IPS-18c (cell line): ENCODE measurements at regions not wholly inside any gene's neighbourhood (a gene's known extent, or its start where the extent isn't known, plus 50 kb on each side); places are given as distances from the start of the nearest gene placed in this dataset.

Source experiments
- H3K4me3 ChIP-seq: 2 replicates; pipeline ENCODE4 v1.7.0; 2013; ENCODE audit warnings: low read depth, mild to moderate bottlenecking, low read length, moderate library complexity; ENCODE audit not compliant: insufficient read depth
- H3K9me3 ChIP-seq: one replicate; pipeline ENCODE4 v1.6.1; 2013; ENCODE audit warnings: mild to moderate bottlenecking, low read length, moderate library complexity; ENCODE audit not compliant: control insufficient read depth, insufficient read depth

DNA sequence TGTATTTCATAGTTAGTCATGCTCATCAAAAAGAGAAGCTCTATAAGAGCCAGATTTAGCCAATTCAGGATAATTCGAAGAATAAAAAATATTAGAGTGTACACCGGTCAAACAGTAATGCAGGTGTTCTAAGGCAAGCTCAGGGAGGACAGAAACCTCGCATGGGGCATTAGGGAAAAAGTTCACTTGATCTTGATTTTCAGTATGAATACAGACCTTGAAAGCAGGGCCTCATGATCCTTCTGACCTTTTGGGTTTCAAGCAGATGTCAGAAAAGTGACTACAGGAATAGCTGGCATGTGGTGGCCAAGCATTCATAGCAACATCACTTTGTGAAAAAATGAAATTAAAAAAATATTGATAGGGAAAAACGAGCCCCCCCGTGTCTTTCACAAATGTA lies 394.9 kb downstream of the KIF4B start:
- Histone ChIP-seq H3K9me3 (peaks cover 2% of the 10 kb centered on the region), H3K4me3 (no peak overlapping the region)

DNA sequence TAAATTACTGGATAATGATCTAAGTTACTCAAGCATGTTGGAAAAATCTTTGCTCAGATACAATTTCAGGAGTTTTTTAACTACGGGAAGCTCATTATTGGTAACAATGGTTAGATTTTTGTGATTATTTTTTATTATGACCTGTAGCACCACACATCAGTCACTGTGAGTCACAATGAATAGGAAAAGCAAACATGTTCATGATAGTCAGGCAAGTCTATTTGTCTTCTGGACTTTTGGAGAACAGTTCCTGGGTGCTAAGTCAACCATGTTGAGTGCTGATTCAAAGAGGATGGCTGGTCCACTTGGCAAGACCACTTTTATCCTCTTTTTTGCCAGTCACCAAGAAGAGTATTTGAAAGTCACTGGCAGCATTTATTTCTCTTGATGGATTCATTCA lies 403.2 kb downstream of the KIF4B start:
- Histone ChIP-seq H3K4me3 (no peak overlapping the region), H3K9me3 (peaks cover 2% of the 10 kb centered on the region)

DNA sequence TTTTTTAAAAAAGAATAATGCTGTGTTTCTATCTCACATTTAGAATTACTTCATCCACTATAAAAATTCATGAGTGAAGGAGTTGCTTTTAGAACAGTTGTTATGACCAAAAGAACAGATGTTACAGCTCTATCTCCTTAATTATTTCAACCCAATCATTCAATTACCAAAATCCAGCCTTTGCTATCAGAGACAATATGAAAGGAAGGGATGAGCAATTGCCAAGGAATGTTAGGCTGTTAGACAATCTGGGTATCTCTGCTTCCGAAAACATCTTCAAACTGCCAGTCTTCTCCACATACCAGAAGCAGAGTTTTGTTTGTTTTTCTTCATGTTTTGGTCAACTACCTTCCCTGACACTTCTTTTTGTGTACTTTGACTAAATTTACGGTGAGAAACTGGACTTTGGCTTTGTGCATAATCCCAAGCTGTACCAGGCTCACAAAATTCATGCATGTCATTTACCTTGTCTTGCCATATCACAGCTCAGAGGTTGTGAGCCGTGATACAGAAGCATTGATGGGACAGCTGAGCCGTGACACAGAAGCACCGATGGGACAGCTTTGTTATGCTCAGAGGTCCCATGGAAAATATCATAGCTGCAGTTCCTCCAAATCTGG lies 405.5 kb downstream of the KIF4B start:
- no peaks in the 10 kb centered on the region for H3K9me3 ChIP-seq
- no peak overlapping the region for H3K4me3 ChIP-seq

DNA sequence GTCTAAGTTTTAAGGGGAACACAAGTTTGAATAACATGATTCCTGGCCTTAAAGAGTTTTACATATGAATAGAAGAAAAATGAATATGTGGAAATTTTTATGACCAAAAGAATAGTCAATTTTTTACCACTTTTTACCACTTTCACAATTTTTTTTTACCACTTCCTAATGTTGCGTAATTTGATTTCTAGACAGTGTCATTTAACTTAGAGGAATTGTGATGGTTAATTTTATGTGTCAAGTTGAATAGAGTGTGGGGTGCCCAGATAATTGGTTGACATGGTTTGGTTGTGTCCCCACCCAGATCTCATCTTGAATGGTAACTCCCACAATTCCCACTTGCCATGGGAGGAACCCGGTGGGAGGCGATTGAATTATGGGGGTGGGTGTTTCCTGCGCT lies 416.6 kb downstream of the KIF4B start:
- no peaks in the 10 kb centered on the region for H3K9me3 ChIP-seq
- H3K4me3 ChIP-seq: no peak overlapping the region

DNA sequence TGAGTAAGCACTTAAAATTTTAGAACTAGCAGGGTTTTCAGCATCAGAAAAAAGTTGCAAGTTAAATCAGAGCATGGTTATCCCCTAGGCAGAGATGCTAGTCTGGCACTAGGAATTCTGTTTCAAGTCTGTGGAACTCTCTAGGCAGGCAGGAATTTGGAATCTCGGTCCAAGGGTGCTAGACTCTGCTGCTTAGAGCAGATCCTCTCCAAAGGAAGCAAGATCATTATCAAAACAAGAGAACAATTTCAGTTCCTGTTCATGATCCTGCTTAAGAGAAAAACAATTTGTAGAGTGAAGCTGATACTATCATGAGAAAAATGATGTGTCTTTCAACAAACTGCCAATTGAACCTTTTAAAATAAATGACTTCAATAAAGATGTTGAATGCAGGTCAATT lies 420.7 kb downstream of the KIF4B start:
- Histone ChIP-seq H3K4me3 (no peak overlapping the region), H3K9me3 (no peaks in the 10 kb centered on the region)

DNA sequence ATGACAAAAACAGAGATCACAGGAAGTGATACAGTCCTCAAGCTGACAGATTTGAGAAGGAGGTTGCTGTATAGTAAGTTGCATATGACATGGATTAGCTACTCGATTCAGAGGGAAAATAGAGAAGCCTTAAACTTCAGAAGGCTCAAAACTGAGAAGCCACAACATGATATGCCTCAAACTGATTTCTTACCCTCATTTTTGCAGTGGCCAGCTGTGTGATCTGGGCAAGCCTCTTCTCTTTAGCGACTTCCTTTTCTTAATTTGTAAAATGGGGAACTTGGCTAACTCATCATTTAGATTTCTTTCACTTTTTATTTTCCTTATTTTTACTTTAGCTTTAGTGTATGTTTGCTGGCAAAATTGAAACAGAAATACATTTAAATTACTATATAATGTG lies 421.1 kb downstream of the KIF4B start:
- Histone ChIP-seq H3K4me3 (no peak overlapping the region), H3K9me3 (no peaks in the 10 kb centered on the region)

DNA sequence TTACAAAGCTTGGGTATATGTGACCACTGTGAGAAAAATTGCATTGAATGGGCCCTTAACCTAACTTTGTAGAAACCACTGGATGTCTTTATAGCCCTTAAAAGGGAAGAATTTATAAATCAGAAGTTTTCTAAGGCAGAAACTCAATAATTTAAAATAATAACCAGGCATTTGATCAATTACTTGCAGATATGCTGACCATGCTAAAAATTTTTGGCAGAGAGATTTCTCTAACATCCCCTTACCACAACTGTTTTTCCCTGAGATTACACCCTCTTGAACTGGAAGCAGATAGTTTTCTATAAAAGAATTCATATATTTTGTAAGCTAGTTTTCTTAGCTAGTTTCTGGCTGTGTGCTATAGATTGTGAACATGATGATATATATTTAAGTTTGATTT lies 428.3 kb downstream of the KIF4B start:
- Histone ChIP-seq H3K9me3 (no peaks in the 10 kb centered on the region), H3K4me3 (no peak overlapping the region)

DNA sequence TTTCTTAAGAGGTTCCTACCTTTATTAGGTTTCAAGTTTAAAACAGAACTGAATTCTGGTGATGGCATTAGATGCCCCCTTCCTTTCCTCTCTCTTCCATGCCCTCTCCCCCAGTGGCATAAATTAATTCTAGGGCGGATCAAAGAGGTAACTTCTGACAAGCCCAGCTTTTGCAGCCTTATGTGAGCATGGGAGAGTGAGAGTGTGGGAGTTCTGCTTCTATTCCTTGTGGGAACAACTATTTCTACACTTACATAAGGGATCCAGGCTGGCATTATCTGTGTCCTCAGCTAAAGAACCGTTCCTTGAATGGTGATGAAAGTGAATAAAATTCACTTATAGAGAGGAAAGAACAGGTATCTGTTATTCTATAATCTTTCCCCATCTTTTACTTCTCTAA lies 437.6 kb downstream of the KIF4B start:
- Histone ChIP-seq H3K9me3 (peaks cover 2% of the 10 kb centered on the region), H3K4me3 (no peak overlapping the region)

DNA sequence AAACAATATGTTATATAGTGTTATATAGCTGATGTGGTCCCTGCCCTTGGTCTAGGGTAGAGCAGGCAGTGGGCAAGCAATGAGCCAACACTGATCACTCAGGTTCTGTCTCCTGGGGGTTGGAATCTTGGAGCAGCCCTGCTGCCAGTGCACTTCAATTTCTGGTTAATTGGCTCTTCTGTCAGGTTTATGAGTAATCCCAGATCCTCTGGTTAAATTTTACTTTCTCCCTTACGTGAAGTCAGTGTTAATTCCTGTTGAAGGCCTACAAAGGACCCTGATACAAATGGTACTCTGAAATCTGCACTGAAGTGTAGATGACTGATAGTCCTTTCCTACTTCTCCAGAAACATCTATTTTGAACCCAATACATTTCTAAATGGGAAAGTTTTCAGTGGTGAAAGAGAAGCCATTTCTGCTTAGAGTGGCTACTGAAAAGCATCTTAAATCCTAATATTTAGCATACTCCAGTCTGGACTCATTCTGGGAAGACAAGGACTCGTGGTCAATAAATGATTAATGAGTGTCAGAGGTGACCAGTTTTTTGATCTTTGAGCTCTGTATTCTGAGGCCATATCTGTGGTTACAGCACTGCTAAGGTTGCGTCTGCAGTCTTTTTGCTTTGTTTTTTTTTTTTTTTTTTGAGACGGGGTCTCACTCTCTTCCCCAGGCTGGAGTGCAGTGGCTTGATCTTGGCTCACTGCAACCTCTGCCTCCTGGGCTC lies 442.4 kb downstream of the KIF4B start:
- Histone ChIP-seq H3K4me3 (no peak overlapping the region), H3K9me3 (no peaks in the 10 kb centered on the region)

DNA sequence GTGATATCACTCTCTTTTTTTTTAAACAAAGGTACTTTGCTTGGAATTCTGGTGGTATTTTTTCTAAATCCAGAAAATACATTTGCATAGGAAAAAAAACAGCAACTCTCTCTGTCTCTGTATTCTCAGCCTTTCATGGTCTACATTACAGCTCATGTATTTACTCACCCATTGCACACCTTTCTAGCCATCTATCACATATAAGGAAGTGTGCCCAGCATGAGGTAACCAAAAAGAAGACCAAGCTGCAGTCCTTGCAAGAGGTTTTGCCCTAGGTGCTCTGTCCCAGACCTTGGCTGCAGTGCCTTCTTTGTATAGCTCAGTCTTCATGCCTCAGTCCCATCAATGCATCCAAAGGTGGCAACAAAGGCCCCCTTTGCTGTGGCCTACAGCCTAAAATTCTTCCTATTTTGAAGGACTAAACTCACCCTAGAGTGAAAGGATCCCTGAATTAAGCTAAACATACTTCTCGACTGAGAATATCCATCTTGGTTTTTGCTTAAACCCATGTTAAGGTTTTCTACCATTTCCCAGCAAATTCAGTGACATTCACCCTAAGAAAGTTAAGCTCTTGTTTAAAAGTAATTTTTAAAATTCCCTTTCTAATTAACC lies 446.4 kb downstream of the KIF4B start:
- no peaks in the 10 kb centered on the region for H3K9me3 ChIP-seq
- no peak overlapping the region for H3K4me3 ChIP-seq

DNA sequence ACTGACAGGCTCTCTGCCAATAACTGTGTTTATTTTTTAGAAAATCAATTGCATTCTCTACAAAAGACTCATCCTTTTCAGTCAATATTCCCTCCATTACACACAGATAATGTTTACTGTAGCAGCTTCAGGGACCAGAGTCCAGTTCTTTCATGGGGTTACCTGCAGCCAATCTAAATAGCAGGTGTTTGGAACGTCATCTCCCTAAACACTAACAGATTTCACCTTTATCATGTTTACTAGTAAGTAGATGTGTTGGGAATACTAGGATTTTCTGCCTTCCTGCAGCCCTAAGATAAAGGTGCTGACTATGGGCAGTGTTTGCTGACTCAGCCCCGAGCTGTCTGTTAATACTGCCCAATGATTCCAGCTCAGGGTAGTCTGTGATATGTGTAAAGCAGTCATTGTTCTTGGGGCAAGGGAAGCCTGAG lies 447.0 kb downstream of the KIF4B start:
- H3K9me3 ChIP-seq: no peaks in the 10 kb centered on the region
- no peak overlapping the region for H3K4me3 ChIP-seq

DNA sequence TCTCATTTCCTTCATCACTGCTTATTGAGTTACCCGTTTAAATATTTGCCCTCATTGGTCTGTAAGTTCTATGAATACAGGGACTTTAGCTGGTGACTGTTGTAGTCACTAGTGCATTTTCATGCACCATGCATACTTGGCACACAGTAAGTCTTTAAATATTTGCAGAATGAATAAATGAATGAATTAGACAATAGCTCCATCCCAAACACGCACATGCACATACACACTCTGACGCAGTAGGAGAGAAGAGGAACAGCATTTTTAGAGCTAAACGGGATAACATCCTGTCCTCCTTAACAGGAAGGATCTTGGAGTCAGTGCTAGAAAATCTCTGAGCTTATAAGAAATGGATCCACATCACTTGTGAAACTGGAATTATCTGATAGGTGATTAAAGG lies 447.7 kb downstream of the KIF4B start:
- no peak overlapping the region for H3K4me3 ChIP-seq
- H3K9me3 ChIP-seq: no peaks in the 10 kb centered on the region

DNA sequence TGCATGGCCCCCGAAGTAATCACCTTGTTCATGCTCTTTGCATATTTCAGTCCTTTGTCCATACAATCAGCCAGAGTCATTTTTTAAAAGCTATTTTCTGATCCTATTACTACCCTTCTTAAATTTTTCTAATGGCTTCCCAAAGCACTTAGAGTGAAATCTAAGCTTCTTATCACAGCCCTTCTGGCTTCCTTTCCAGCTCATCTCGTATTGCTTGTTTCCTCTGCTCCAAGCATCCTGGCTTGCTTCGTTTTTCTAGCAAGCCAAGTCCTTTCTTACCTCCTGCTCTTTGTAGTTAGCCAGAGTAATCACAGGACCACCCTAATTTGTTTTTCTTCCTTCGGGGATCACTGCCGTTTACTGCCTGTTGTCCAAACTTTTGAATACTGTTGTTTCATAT lies 453.3 kb downstream of the KIF4B start:
- H3K9me3 ChIP-seq: no peaks in the 10 kb centered on the region
- no peak overlapping the region for H3K4me3 ChIP-seq

DNA sequence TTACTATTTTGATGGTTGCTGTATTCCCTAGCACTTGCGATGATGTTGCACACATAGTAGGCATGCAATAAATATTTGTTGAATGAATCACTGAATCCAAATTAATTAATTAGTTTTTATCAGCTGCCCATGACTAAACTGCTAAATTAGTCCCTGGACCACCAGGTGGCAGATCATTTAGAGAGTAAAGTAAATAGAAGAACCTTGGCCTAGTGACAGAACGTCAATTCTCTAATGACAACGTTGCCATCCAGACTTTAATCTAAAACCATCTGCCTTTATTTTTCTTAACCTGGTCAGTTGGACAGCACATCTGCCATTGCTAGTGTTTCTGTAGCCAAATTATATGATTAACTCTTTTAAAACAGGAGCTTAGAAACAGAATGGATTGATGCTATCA lies 457.5 kb downstream of the KIF4B start:
- no peaks in the 10 kb centered on the region for H3K9me3 ChIP-seq
- no peak overlapping the region for H3K4me3 ChIP-seq

DNA sequence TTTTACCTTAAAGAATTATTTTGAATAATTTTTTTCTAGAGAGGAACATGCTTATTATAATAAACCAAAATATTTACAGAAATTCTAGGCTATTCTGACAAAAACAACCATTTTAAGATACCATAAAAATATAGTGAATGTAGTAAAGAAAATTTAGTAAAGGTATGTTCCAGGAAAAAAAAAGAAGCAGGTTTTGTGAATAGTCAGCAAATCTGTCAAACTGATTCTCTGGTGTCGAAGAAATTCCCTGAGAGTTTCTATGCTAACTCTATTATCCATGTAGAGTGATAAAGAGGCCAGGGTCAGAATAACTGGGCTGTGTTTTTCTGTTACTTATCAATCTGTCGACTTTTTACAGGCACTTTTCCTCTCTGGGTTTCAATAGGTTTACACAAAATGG lies 459.2 kb downstream of the KIF4B start:
- no peaks in the 10 kb centered on the region for H3K9me3 ChIP-seq
- H3K4me3 ChIP-seq: no peak overlapping the region

DNA sequence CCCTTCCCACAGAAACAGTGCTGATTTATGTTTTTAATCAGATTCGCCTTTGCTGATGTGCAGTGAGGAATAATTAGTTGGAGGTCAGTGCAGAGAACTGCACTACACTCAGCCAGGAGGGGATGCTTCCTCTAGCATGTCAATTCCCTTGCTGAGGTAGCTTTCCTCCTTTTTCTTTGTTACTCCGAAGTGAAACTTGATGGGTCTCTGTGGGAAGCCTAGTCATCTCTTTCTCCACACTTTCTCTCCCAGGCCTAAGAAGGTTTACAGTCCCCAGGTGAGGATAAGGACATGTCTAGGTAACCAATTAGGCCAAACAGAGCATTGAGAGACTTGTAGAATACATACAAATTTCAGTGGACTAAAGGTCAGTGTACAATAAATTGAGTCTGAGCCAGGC lies 461.8 kb downstream of the KIF4B start:
- Histone ChIP-seq H3K9me3 (no peaks in the 10 kb centered on the region), H3K4me3 (no peak overlapping the region)

DNA sequence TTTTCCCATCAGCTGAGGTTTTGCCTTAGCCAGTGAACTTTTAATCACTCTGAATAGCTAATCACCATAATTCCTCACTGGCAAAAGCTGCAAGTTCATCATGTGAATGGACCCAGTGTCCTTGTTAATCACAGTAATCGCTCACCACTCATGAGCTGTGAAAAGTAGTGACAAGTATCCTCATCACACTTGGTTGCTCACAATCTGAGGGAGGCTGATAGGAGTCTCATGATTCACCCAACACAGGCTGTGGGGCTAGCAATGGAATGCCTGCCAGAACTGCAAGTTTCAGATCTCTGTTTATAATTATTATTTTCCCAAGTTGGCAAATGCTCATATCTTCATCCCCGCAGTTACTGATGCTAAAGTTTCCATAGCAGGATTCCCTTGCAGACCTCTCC lies 467.2 kb downstream of the KIF4B start:
- Histone ChIP-seq H3K4me3 (no peak overlapping the region), H3K9me3 (peaks cover 2% of the 10 kb centered on the region)

DNA sequence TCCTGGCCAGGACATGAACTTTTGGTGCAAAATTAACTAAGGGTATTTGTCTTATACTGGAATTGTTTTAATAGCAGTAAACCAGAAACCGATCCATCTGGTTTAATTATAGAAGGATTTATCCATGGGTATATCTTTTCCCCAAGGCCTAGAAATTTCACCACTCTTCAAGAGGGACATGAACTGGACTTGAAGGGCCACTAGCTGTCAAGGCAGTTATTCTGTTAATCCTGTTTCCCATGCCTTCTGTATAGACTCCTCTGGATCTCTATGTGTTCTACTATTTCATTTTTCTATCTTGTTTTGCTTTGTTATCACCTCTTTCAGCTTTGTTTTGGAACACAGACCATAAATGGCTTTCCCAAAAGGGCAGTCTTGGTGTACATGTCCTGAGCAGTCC lies 467.6 kb downstream of the KIF4B start:
- Histone ChIP-seq H3K9me3 (peaks cover 2% of the 10 kb centered on the region), H3K4me3 (no peak overlapping the region)
